ENCODE measurements at regions not wholly inside any gene's neighbourhood (a gene's known extent, or its start where the extent isn't known, plus 50 kb on each side); places are given as distances from the start of the nearest gene placed in this dataset.

- TF ChIP-seq CTCF (IDR thresholded peaks at IDR 0.05), result no peak
- no peak for TF ChIP-seq POLR2A (IDR thresholded peaks at IDR 0.05)
Observed at GRCh38 chr16:77502448-77502847, 67.6 kb upstream of the ADAMTS18 start.
